H1 (cell line): ENCODE measurements at regions not wholly inside any gene's neighbourhood (a gene's known extent, or its start where the extent isn't known, plus 50 kb on each side); places are given as distances from the start of the nearest gene placed in this dataset.

ENCODE experiments used
- CTCF ChIA-PET: fragments of 300-600 bp; sonication (Branson Sonifier 250); formaldehyde crosslinking; loops from one replicate; lab custom pipeline; 2021; ENCODE audit not compliant: partially characterized antibody; lab: Charles Lee
- POLR2A ChIA-PET: fragments of 300-600 bp; sonication (Branson Sonifier 250); formaldehyde crosslinking; loops from one replicate; lab custom pipeline; 2021; ENCODE audit warnings: inconsistent platforms; ENCODE audit not compliant: partially characterized antibody; lab: Charles Lee
- DNase-seq, 2 experiments: peaks; one replicate each; pipeline versions ENCODE4 v3.0.0 to v3.0.0-alpha.2; 2010 to 2022; ENCODE audit warnings: low spot score in 2 of 2, low read depth in 1 of 2, mixed read lengths in 1 of 2
- FAIRE-seq: peaks from 2 replicates; lab custom pipeline; 2011; peaks lifted over from hg19 to GRCh38; lab: Jason Lieb, UNC
- H2AFZ ChIP-seq: 2 replicates; pipeline ENCODE4 v1.8.1; 2012; ENCODE audit warnings: low read length, inconsistent platforms
- H2AK5ac ChIP-seq: 2 replicates; pipeline ENCODE4 v1.6.1; 2013; ENCODE audit warnings: low read depth, low read length
- H2BK120ac ChIP-seq: replicated peaks from 2 replicates; pipeline ENCODE3; 2013; ENCODE audit warnings: low read depth, low read length, inconsistent platforms
- H2BK12ac ChIP-seq: 2 replicates; pipeline ENCODE4 v1.6.1; 2013; ENCODE audit warnings: low read depth, low read length
- H2BK15ac ChIP-seq: 2 replicates; pipeline ENCODE4 v1.6.1; 2013; ENCODE audit warnings: low read length
- H2BK20ac ChIP-seq: 2 replicates; pipeline ENCODE4 v1.6.1; 2013; ENCODE audit warnings: low read length
- H2BK5ac ChIP-seq: 2 replicates; pipeline ENCODE4 v1.6.1; 2013; ENCODE audit warnings: low read depth, low read length
- H3K14ac ChIP-seq: 2 replicates; pipeline ENCODE4 v1.6.1; 2013; ENCODE audit warnings: inconsistent platforms; ENCODE audit not compliant: insufficient read length
- H3K18ac ChIP-seq: 2 replicates; pipeline ENCODE4 v1.6.1; 2013; ENCODE audit warnings: low read length; ENCODE audit errors: extremely low read depth
- H3K23ac ChIP-seq: 2 replicates; pipeline ENCODE4 v1.6.1; 2013; ENCODE audit warnings: inconsistent platforms; ENCODE audit not compliant: insufficient read length
- H3K23me2 ChIP-seq: 2 replicates; pipeline ENCODE4 v1.6.1; 2013; ENCODE audit warnings: low read depth, low read length
- H3K27ac ChIP-seq: 2 replicates; pipeline ENCODE4 v1.6.1; 2011; ENCODE audit warnings: low read depth, low read length, inconsistent platforms
- H3K27me3 ChIP-seq, 4 experiments: replicated peaks in 1 of 4; 1 replicate in 1 of 4; 2 replicates in 3 of 4; pipeline versions ENCODE4 v1.6.1 to v1.8.1; 2011 to 2013; ENCODE audit warnings: low read length in 3 of 4, mild to moderate bottlenecking in 3 of 4, inconsistent platforms in 2 of 4, mixed read lengths in 2 of 4, moderate library complexity in 1 of 4; ENCODE audit not compliant: control insufficient read depth in 3 of 4, insufficient read depth in 3 of 4; ENCODE audit errors: extremely low read depth in 1 of 4
- H3K36me3 ChIP-seq, 4 experiments: 2 replicates each; pipeline versions ENCODE4 v1.6.1 to v1.8.1; 2011 to 2013; ENCODE audit warnings: mild to moderate bottlenecking in 4 of 4, low read length in 3 of 4, moderate library complexity in 2 of 4, control low read depth in 1 of 4, inconsistent platforms in 1 of 4; ENCODE audit not compliant: insufficient read depth in 4 of 4, control insufficient read depth in 2 of 4
- H3K4ac ChIP-seq: replicated peaks from 2 replicates; pipeline ENCODE3; 2013; ENCODE audit warnings: low read length, low read depth, mixed read lengths, inconsistent platforms; ENCODE audit not compliant: insufficient read length
- H3K4me1 ChIP-seq, 4 experiments: replicated peaks in 1 of 4; 1 replicate in 1 of 4; 2 replicates in 3 of 4; pipeline versions ENCODE4 v1.6.1 to v1.8.1; 2011 to 2013; ENCODE audit warnings: low read length in 3 of 4, inconsistent platforms in 2 of 4, mixed read lengths in 1 of 4; ENCODE audit not compliant: insufficient read depth in 4 of 4, control insufficient read depth in 3 of 4
- H3K4me2 ChIP-seq, 2 experiments: 2 replicates each; pipeline versions ENCODE4 v1.6.1 to v1.8.1; 2011 to 2013; ENCODE audit warnings: low read depth in 2 of 2, low read length in 2 of 2, control low read depth in 1 of 2, inconsistent platforms in 1 of 2, mild to moderate bottlenecking in 1 of 2; ENCODE audit not compliant: insufficient read depth in 1 of 2
- H3K4me3 ChIP-seq, 4 experiments: fragments of 200-600, 300-600 bp in 1 of 4; sonication (generic), shearing (Covaris generic), sonication (Bioruptor Twin) in 1 of 4; 2 replicates each; pipeline versions ENCODE4 v1.5.1 to v1.8.1; 2011 to 2016; ENCODE audit warnings: low read length in 4 of 4, low read depth in 3 of 4, control low read depth in 2 of 4, inconsistent platforms in 2 of 4, mild to moderate bottlenecking in 2 of 4, mixed read lengths in 1 of 4, moderate library complexity in 1 of 4; ENCODE audit not compliant: insufficient read depth in 2 of 4; ENCODE audit errors: extremely low read depth in 1 of 4
- H3K56ac ChIP-seq: replicated peaks from 2 replicates; pipeline ENCODE3; 2013; ENCODE audit warnings: low read depth, mild to moderate bottlenecking, mixed read lengths, low read length, inconsistent platforms; ENCODE audit not compliant: insufficient read length
- H3K79me1 ChIP-seq: 2 replicates; pipeline ENCODE4 v1.6.1; 2013; ENCODE audit warnings: low read depth, low read length, control low read depth
- H3K79me2 ChIP-seq, 2 experiments: 2 replicates each; pipeline versions ENCODE4 v1.6.1 to v1.8.1; 2012 to 2013; ENCODE audit warnings: low read length in 2 of 2, mild to moderate bottlenecking in 2 of 2, inconsistent platforms in 1 of 2; ENCODE audit not compliant: insufficient read depth in 2 of 2, control insufficient read depth in 1 of 2
- H3K9ac ChIP-seq, 4 experiments: replicated peaks in 1 of 4; 1 replicate in 1 of 4; 2 replicates in 3 of 4; pipeline versions ENCODE4 v1.6.1 to v1.8.1; 2011 to 2013; ENCODE audit warnings: low read depth in 3 of 4, low read length in 3 of 4, control low read depth in 2 of 4, mild to moderate bottlenecking in 2 of 4, moderate library complexity in 2 of 4, inconsistent platforms in 1 of 4; ENCODE audit errors: extremely low read depth in 1 of 4
- H3K9me3 ChIP-seq, 2 experiments: 2 replicates each; pipeline versions ENCODE4 v1.6.1 to v1.8.1; 2012 to 2013; ENCODE audit warnings: mild to moderate bottlenecking in 2 of 2, moderate library complexity in 2 of 2, control low read depth in 1 of 2, inconsistent platforms in 1 of 2, low read depth in 1 of 2, low read length in 1 of 2, mixed read lengths in 1 of 2; ENCODE audit not compliant: insufficient read depth in 2 of 2
- H4K20me1 ChIP-seq, 2 experiments: replicated peaks in 1 of 2; 2 replicates each; pipeline versions ENCODE3 to v1.8.1; 2011 to 2013; ENCODE audit warnings: inconsistent platforms in 2 of 2, low read length in 2 of 2, mild to moderate bottlenecking in 1 of 2; ENCODE audit not compliant: insufficient read depth in 2 of 2, control insufficient read depth in 1 of 2
- H4K5ac ChIP-seq: 2 replicates; pipeline ENCODE4 v1.6.1; 2013; ENCODE audit warnings: low read length, low read depth, mixed read lengths, inconsistent platforms; ENCODE audit not compliant: insufficient read length
- H4K8ac ChIP-seq: 2 replicates; pipeline ENCODE4 v1.8.0; 2013; ENCODE audit warnings: mild to moderate bottlenecking, moderate library complexity, low read length, inconsistent platforms; ENCODE audit not compliant: insufficient read depth; ENCODE audit errors: extremely low read depth
- H4K91ac ChIP-seq: replicated peaks from 2 replicates; pipeline ENCODE3; 2013; ENCODE audit warnings: low read length, mixed read lengths, inconsistent platforms; ENCODE audit not compliant: insufficient read length
- BRCA1 ChIP-seq: IDR thresholded peaks from 2 replicates; pipeline ENCODE4 v1.6.1; 2012; ENCODE audit warnings: low read depth, low read length, improper control_type of control experiment
- CHD2 ChIP-seq: IDR thresholded peaks from 2 replicates; pipeline ENCODE4 v1.6.1; 2012; ENCODE audit warnings: low read length, improper control_type of control experiment
- GTF2F1 ChIP-seq: IDR thresholded peaks from 2 replicates; pipeline ENCODE4 v1.6.1; 2012; ENCODE audit warnings: low read depth, low read length, improper control_type of control experiment, borderline replicate concordance
- MAFK ChIP-seq: IDR thresholded peaks from 2 replicates; pipeline ENCODE4 v1.6.1; 2012; ENCODE audit warnings: low read depth, mild to moderate bottlenecking, improper control_type of control experiment, low read length
- YY1 ChIP-seq: IDR thresholded peaks from 2 replicates; pipeline ENCODE4 v1.6.1; 2011; ENCODE audit warnings: low read depth, mild to moderate bottlenecking, low read length
- WGBS, 2 experiments: shearing (Covaris generic) in 1 of 2; methylation state at CpG; one replicate each; pipeline versions ENCODE4 v1.1.6 to v1.1.7; 2013 to 2015; ENCODE audit warnings: low lambda C conversion rate in 2 of 2, mixed read lengths in 2 of 2, inconsistent platforms in 1 of 2, low coverage in 1 of 2, missing lambda C conversion rate in 1 of 2; ENCODE audit not compliant: insufficient replicate concordance in 2 of 2, insufficient coverage in 1 of 2, insufficient read length in 1 of 2; ENCODE audit errors: extremely low coverage in 1 of 2, missing lambda C conversion rate in 1 of 2; 5-methylcytosine and 5-hydroxymethylcytosine counted together

DNA sequence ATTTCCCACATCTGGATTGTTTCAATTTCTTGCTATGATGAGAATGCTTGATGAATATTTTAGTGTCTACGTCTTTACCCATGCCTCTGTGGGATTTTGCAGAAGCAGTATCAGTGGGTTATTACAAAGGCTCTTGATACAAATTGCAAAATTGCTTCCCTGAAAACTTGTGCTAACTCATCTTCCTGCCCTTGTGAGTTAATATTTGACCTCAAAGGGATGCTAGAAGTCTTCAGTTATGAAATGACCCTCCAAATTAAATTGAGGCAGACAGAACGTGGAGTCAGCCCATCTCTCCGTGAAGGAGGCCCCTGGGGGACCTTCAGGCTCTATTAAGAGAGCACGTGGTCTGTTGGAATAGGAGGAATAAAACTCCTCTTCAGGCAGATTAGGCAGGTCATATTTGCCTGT, 239.2 kb upstream of the HS6ST1 start:
- Histone ChIP-seq H3K4me1 (peaks cover 0 to under 1% (median 0%) of the 10 kb centered on the region in 4 experiments; a peak in 1 of 7 replicates), H3K4ac (no peak overlapping the region), H2AK5ac (no peak overlapping the region), H3K79me2 (no peaks in the 10 kb centered on the region), H3K14ac (no peak overlapping the region), H3K36me3 (no peaks in the 10 kb centered on the region), H2AFZ (no peak overlapping the region), H2BK20ac (no peak overlapping the region), H4K5ac (no peak overlapping the region), H3K23me2 (no peaks in the 10 kb centered on the region), H3K56ac (no peak overlapping the region), H4K91ac (no peak overlapping the region), H3K23ac (no peak overlapping the region), H2BK120ac (no peak overlapping the region), H3K9me3 (no peaks in the 10 kb centered on the region; a peak in 2 of 4 replicates), H3K4me3 (no peak overlapping the region), H2BK5ac (no peak overlapping the region), H3K4me2 (no peak overlapping the region), H3K27me3 (no peaks in the 10 kb centered on the region), H3K9ac (no peak overlapping the region), H2BK15ac (no peak overlapping the region), H4K8ac (no peak overlapping the region), H3K79me1 (no peaks in the 10 kb centered on the region), H3K18ac (no peak overlapping the region), H4K20me1 (no peaks in the 10 kb centered on the region), H3K27ac (no peak overlapping the region), H2BK12ac (no peak overlapping the region)
- TF ChIP-seq MAFK, result no peak
- no peak for TF ChIP-seq BRCA1
- TF ChIP-seq GTF2F1, result no peak
- no peak for TF ChIP-seq YY1
- no peak for TF ChIP-seq CHD2
- POLR2A ChIA-PET, result no interaction called here
- 85% methylated on average over 4 of the region's 4 CpGs; no CpG with 5 or more reads in 1 of the 2 experiments for WGBS, 2 experiments
- no peak for FAIRE-seq
- DNase-seq, result no peak
- CTCF ChIA-PET, result interaction anchor here (0.8 to 1.5 kb wide), 2 partner anchors 30 to 277 kb away, joined by 3 read pairs; no protein-coding TSS in a partner anchor
